Nephron progenitor cell (in vitro differentiated cells): ENCODE measurements at regions not wholly inside any gene's neighbourhood (a gene's known extent, or its start where the extent isn't known, plus 50 kb on each side); places are given as distances from the start of the nearest gene placed in this dataset.

Experiments used
- DNase-seq: peaks from one replicate; pipeline ENCODE4 v3.0.0; 2021
- H3K27ac Mint-ChIP-seq: 2 replicates; pipeline ENCODE4 v1.8.0; 2021; ENCODE audit warnings: mild to moderate bottlenecking, moderate library complexity, mixed read lengths
- H3K27me3 Mint-ChIP-seq: 2 replicates; pipeline ENCODE4 v1.8.0; 2021; ENCODE audit warnings: mild to moderate bottlenecking, low read depth, mixed read lengths; ENCODE audit not compliant: poor library complexity
- H3K36me3 Mint-ChIP-seq: 2 replicates; pipeline ENCODE4 v1.8.0; 2021; ENCODE audit warnings: low read depth, mixed read lengths
- H3K4me1 Mint-ChIP-seq: 2 replicates; pipeline ENCODE4 v1.8.0; 2021; ENCODE audit warnings: mixed read lengths
- H3K4me3 Mint-ChIP-seq: 2 replicates; pipeline ENCODE4 v1.8.0; 2021; ENCODE audit warnings: mild to moderate bottlenecking, moderate library complexity, mixed read lengths
- H3K9me3 Mint-ChIP-seq: 2 replicates; pipeline ENCODE4 v1.8.0; 2021; ENCODE audit warnings: mild to moderate bottlenecking, moderate library complexity, mixed read lengths
- CTCF ChIP-seq: fragments of 200-600 bp; sonication (generic); IDR thresholded peaks from 2 replicates; pipeline ENCODE4 v1.5.0; 2021; ENCODE audit warnings: antibody characterized with exemption

GRCh38 chr11:70528794-70529580, 130.7 kb downstream of the CTTN start:
- DNase-seq: no peak
- Mint-ChIP-seq H3K27me3 (peaks cover 7% of the 10 kb centered on the region), H3K27ac (no peak overlapping the region), H3K4me3 (no peak overlapping the region), H3K36me3 (no peaks in the 10 kb centered on the region), H3K9me3 (no peaks in the 10 kb centered on the region), H3K4me1 (peaks cover 23% of the 10 kb centered on the region)
- no peak for TF ChIP-seq CTCF

GRCh38 chr11:70530010-70530409, 131.7 kb downstream of the CTTN start:
- Mint-ChIP-seq H3K27ac (no peak overlapping the region), H3K4me3 (no peak overlapping the region), H3K36me3 (no peaks in the 10 kb centered on the region), H3K27me3 (peaks cover 3% of the 10 kb centered on the region), H3K9me3 (peaks cover under 1% of the 10 kb centered on the region), H3K4me1 (peaks cover 17% of the 10 kb centered on the region)
- no peak for DNase-seq
- TF ChIP-seq CTCF: no peak

- Mint-ChIP-seq H3K36me3 (no peaks in the 10 kb centered on the region), H3K27me3 (peaks cover 3% of the 10 kb centered on the region), H3K27ac (no peak overlapping the region), H3K4me3 (no peak overlapping the region), H3K9me3 (peaks cover 4% of the 10 kb centered on the region), H3K4me1 (peaks cover 17% of the 10 kb centered on the region)
- DNase-seq: no peak
- TF ChIP-seq CTCF: no peak
Observed at GRCh38 chr11:70530629-70531185, 132.4 kb downstream of the CTTN start.

- Mint-ChIP-seq H3K27me3 (peaks cover 3% of the 10 kb centered on the region), H3K9me3 (peaks cover 4% of the 10 kb centered on the region), H3K4me1 (peaks cover 14% of the 10 kb centered on the region), H3K27ac (peak overlapping the region; percentile 64), H3K4me3 (no peak overlapping the region), H3K36me3 (no peaks in the 10 kb centered on the region)
- no peak for DNase-seq
- no peak for TF ChIP-seq CTCF
Observed at GRCh38 chr11:70531281-70532065, 133.1 kb downstream of the CTTN start.

- DNase-seq: no peak
- no peak overlapping the region for H3K4me3 Mint-ChIP-seq
- no peaks in the 10 kb centered on the region for H3K36me3 Mint-ChIP-seq
- peaks cover 10% of the 10 kb centered on the region for H3K4me1 Mint-ChIP-seq
- no peak overlapping the region for H3K27ac Mint-ChIP-seq
- TF ChIP-seq CTCF: no peak
- peaks cover 3% of the 10 kb centered on the region for H3K27me3 Mint-ChIP-seq
- H3K9me3 Mint-ChIP-seq: peaks cover 4% of the 10 kb centered on the region
Observed at GRCh38 chr11:70532066-70532440, 133.7 kb downstream of the CTTN start.
